ENCODE measurements at regions not wholly inside any gene's neighbourhood (a gene's known extent, or its start where the extent isn't known, plus 50 kb on each side); places are given as distances from the start of the nearest gene placed in this dataset.

DNA sequence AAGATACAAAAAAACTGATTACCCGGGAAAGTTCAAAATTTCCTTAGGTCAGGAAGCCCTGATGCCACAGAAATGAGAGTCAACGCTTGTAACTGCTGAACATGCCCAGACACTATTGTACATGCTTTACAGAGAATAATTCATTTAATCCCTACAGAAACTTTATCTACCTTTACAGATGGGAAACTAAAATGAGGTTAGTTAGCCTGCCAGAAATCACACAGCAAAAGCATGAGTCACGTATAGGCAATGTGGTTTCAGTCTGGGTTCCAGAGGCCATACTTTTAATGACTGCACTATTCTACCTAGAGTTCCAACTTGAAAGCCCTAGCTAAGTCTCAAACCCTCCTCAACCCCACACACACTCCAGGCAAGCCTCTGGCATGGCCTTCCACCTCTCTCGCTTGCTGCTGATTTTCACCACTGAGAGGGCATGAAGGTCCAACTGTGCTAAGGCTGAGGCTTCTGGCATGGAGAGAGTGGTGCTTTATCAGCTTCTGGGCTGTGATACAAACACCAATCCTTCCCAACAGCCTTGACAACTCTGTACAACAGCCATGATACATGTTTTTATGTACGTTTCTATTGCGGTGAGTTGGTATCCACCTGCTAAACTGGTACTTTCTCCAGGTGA, 1011.2 kb upstream of the GHITM start:
- H3K9me1 ChIP-seq (replicated peaks; ENCODE audit: control insufficient read depth, extremely low read depth, insufficient read depth, low read length): no peaks in the 10 kb centered on the region
- DNase-seq (ENCODE audit: low read depth, low spot score) (no peak), FAIRE-seq (no peak)
- no peak for TF ChIP-seq MYC (IDR thresholded peaks at IDR 0.05; ENCODE audit: low read depth, low read length)
- TF ChIP-seq, protein P1, sequence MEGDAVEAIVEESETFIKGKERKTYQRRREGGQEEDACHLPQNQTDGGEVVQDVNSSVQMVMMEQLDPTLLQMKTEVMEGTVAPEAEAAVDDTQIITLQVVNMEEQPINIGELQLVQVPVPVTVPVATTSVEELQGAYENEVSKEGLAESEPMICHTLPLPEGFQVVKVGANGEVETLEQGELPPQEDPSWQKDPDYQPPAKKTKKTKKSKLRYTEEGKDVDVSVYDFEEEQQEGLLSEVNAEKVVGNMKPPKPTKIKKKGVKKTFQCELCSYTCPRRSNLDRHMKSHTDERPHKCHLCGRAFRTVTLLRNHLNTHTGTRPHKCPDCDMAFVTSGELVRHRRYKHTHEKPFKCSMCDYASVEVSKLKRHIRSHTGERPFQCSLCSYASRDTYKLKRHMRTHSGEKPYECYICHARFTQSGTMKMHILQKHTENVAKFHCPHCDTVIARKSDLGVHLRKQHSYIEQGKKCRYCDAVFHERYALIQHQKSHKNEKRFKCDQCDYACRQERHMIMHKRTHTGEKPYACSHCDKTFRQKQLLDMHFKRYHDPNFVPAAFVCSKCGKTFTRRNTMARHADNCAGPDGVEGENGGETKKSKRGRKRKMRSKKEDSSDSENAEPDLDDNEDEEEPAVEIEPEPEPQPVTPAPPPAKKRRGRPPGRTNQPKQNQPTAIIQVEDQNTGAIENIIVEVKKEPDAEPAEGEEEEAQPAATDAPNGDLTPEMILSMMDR (IDR thresholded peaks at IDR 0.05; ENCODE audit: extremely low read depth in 1 of 2, insufficient read depth in 1 of 2, low read depth in 1 of 2, low read length in 2 of 2): no peak
- no peak for TF ChIP-seq FOS (IDR thresholded peaks at IDR 0.05; ENCODE audit: borderline replicate concordance, insufficient read depth, low read length)
- TF ChIP-seq POLR2A (IDR thresholded peaks at IDR 0.05; ENCODE audit: low read depth, low read length): no peak
- TF ChIP-seq GATA2 (IDR thresholded peaks at IDR 0.05; ENCODE audit: insufficient read depth, insufficient read length, low read depth, low read length): no peak
- TF ChIP-seq, protein P2, sequence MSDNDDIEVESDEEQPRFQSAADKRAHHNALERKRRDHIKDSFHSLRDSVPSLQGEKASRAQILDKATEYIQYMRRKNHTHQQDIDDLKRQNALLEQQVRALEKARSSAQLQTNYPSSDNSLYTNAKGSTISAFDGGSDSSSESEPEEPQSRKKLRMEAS (IDR thresholded peaks at IDR 0.05; ENCODE audit: insufficient read depth, insufficient read length): no peak
- no peak for TF ChIP-seq EZH2 (IDR thresholded peaks at IDR 0.05; ENCODE audit: borderline replicate concordance, low read depth, low read length, severe bottlenecking)
- no peaks in the 10 kb centered on the region for H3K4me1 ChIP-seq (ENCODE audit: control insufficient read depth, extremely low read depth, insufficient read depth, low read length)
- H3K36me3 ChIP-seq (ENCODE audit: control insufficient read depth in 2 of 2, extremely low read depth in 1 of 2, insufficient read depth in 2 of 2, low read length in 2 of 2): no peaks in the 10 kb centered on the region
- H3K9me3 ChIP-seq (replicated peaks; ENCODE audit: control insufficient read depth, insufficient read depth, low read length): no peaks in the 10 kb centered on the region
- H3K79me2 ChIP-seq (ENCODE audit: control insufficient read depth, insufficient read depth, low read length): no peaks in the 10 kb centered on the region
- CTCF ChIA-PET: no interaction called here
- intact Hi-C loops (cut with micrococcal nuclease): no loop called here
- H2AFZ ChIP-seq (ENCODE audit: low read depth, low read length): no peak overlapping the region
- POLR2A ChIA-PET: no interaction called here
- dilution Hi-C loops (cut with MboI; ENCODE audit: extremely low pct_ligation_motif_present, low sequenced_read_pairs): no loop called here
- H3K4me2 ChIP-seq (ENCODE audit: insufficient read depth, low read length): no peak overlapping the region
- H3K9ac ChIP-seq (replicated peaks; ENCODE audit: extremely low read depth, insufficient read depth, low read length): no peak overlapping the region
- H3K27me3 ChIP-seq (ENCODE audit: control insufficient read depth in 2 of 2, insufficient read depth in 2 of 2, low read length in 2 of 2): no peaks in the 10 kb centered on the region
- no TSS peak for BruUV-seq (replicated peaks)
- H3K27ac ChIP-seq (ENCODE audit: insufficient read depth, low read depth, low read length): no peak overlapping the region
- H3K4me3 ChIP-seq (replicated peaks in 1 of 3; ENCODE audit: insufficient read depth in 1 of 3, low read depth in 1 of 3, low read length in 3 of 3): no peak overlapping the region
- no peaks in the 10 kb centered on the region for H4K20me1 ChIP-seq (replicated peaks; ENCODE audit: control insufficient read depth, extremely low read depth, insufficient read depth, low read length)

All from endothelial cell of umbilical vein (primary cell).